GM18498 (cell line): ENCODE measurements at regions not wholly inside any gene's neighbourhood (a gene's known extent, or its start where the extent isn't known, plus 50 kb on each side); places are given as distances from the start of the nearest gene placed in this dataset.

Experiments
- ATAC-seq: cut with Tn5 transposase; IDR thresholded peaks from one replicate; pipeline ENCODE4 v1.9.1; 2021; ENCODE audit warnings: mild to moderate bottlenecking, moderate library complexity; ENCODE audit not compliant: unreplicated experiment

- ATAC-seq, result no peak
These were observed 135.0 kb downstream of the FOXD2 start for GRCh38 chr1:47572731-47573430.

- ATAC-seq, result no peak
These were observed 136.8 kb downstream of the FOXD2 start for GRCh38 chr1:47574451-47575165.

- ATAC-seq, result no peak
These were observed 138.3 kb downstream of the FOXD2 start for GRCh38 chr1:47575855-47576757.

- ATAC-seq, result no peak
These were observed 138.9 kb downstream of the FOXD2 start for GRCh38 chr1:47576758-47577115.

- ATAC-seq, result no peak
These were observed 139.6 kb downstream of the FOXD2 start for GRCh38 chr1:47577303-47578025.

- ATAC-seq, result no peak
These were observed 140.3 kb downstream of the FOXD2 start for GRCh38 chr1:47578026-47578720.

- no peak for ATAC-seq
These were observed 141.0 kb downstream of the FOXD2 start for GRCh38 chr1:47578721-47579419.

GRCh38 chr1:47579809-47580208, 142.0 kb downstream of the FOXD2 start:
- no peak for ATAC-seq

GRCh38 chr1:47580451-47580995, 142.7 kb downstream of the FOXD2 start:
- no peak for ATAC-seq

GRCh38 chr1:47582891-47583608, 145.2 kb downstream of the FOXD2 start:
- no peak for ATAC-seq

GRCh38 chr1:47584249-47584648, 146.4 kb downstream of the FOXD2 start:
- ATAC-seq, result no peak

GRCh38 chr1:47585141-47585902, 147.5 kb downstream of the FOXD2 start:
- no peak for ATAC-seq

GRCh38 chr1:47587891-47588582, 150.2 kb downstream of the FOXD2 start:
- no peak for ATAC-seq

- no peak for ATAC-seq
These were observed 152.8 kb downstream of the FOXD2 start for GRCh38 chr1:47590523-47591225.

- no peak for ATAC-seq
These were observed 154.0 kb downstream of the FOXD2 start for GRCh38 chr1:47591801-47592200.

GRCh38 chr1:47592296-47593012, 154.6 kb downstream of the FOXD2 start:
- ATAC-seq, result no peak
